Right cardiac atrium (tissue), 5 donors: ENCODE measurements at regions not wholly inside any gene's neighbourhood (a gene's known extent, or its start where the extent isn't known, plus 50 kb on each side); places are given as distances from the start of the nearest gene placed in this dataset.
"Not testable (repeated sequence)": the region's sequence is repeated elsewhere in the genome, so short reads cannot be mapped to it uniquely, and the experiment has no call there.

Experiments used
- ATAC-seq, 2 donors: fragments of 200-7000 bp; cut with Tn5 transposase; one replicate each; pipeline versions ENCODE4 v1.8.0 to v1.9.1; 2020; ENCODE audit warnings: moderate library complexity in 2 of 2, mild to moderate bottlenecking in 1 of 2
- DNase-seq, 3 donors: peaks; one replicate each; pipeline ENCODE4 v3.0.0-alpha.2; 2020
- H3K27ac ChIP-seq: one replicate; pipeline ENCODE4 v1.5.1; 2013; ENCODE audit warnings: mild to moderate bottlenecking, low read length, control low read depth, moderate library complexity
- H3K27me3 ChIP-seq: one replicate; pipeline ENCODE4 v1.6.1; 2013; ENCODE audit not compliant: control insufficient read depth, insufficient read depth
- H3K4me1 ChIP-seq: one replicate; pipeline ENCODE4 v1.6.1; 2013; ENCODE audit warnings: low read length; ENCODE audit not compliant: control insufficient read depth, insufficient read depth
- H3K4me3 ChIP-seq: one replicate; pipeline ENCODE4 v1.5.1; 2013; ENCODE audit warnings: low read length, control low read depth
- H3K9me3 ChIP-seq: one replicate; pipeline ENCODE4 v1.6.1; 2013; ENCODE audit warnings: low read length; ENCODE audit not compliant: control insufficient read depth
- WGBS: extraction: QIAGEN DNeasy Blood & Tissue Kit; methylation state at CpG from one replicate; pipeline ENCODE4 v1.1.7; 2013; 5-methylcytosine and 5-hydroxymethylcytosine counted together
- intact Hi-C, 4 donors: fragments of 100-400 bp; cut with DNase I; formaldehyde crosslinking; loops; one replicate each; pipeline versions ENCODE4 v1.11.0 to v1.14.0; 2022 to 2023
- donor health status: healthy with polysubstance abuse.
- donor health status: DM: no; HTN: yes; CAD: no.
- donor health status: DM: no; HTN: no; CAD: no.
- donor health status: DM: no; HTN: yes; CAD: no; lungs with severe emphysema.
- donor health status: DM: yes; HTN: yes; CAD: no.

DNA sequence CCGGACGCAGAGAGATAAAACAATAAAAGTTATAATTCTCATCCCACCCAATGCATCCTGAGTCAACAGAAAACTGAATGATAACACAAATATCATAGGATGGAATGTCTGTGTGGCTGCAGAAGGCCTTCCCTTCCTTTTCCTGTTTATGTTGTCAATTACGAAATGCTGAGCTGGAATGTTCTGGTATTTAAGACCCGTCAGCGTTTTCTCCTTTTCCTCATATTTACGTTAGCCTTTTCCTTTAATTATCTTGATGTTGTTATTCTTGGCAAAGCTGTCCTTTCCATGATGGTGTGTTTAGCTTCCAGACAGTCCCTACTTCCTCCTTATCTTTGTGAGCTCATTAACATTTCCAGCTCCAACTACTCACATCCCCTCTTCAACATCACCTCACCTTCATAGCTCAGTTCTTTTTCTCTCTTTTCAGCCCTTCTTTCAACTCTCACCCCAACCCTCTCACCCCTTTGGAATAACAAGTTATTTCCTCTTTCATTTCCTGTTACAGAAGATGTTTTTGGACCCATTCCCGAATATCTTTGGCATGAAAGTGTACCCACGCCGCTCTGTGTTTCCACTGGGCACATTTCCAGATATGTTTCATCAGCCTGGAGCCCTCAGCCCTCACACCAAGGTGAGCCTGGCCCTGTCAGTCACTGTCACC is 221.6 kb downstream of the NR2F1-AS1 start:
- peak; percentile 80 to 94 for ATAC-seq

GRCh38 chr5:93358176-93358575 is 222.8 kb downstream of the NR2F1-AS1 start:
- Histone ChIP-seq H3K4me3 (no peak overlapping the region), H3K27me3 (no peaks in the 10 kb centered on the region), H3K9me3 (no peaks in the 10 kb centered on the region), H3K27ac (no peak overlapping the region), H3K4me1 (peaks cover 2% of the 10 kb centered on the region)
- no peak for DNase-seq
- intact Hi-C loops = no loop called here
- ATAC-seq = no peak
- 76% methylated on average over 1 of the region's 1 CpG for WGBS

More for the DNA sequence above, 221.6 kb downstream of the NR2F1-AS1 start:
- no peaks in the 10 kb centered on the region for H3K9me3 ChIP-seq
- no peaks in the 10 kb centered on the region for H3K27me3 ChIP-seq
- peak in 2 of 3 donors; percentile 31 to 38 for DNase-seq
- H3K4me1 ChIP-seq = peaks cover 2% of the 10 kb centered on the region
- H3K4me3 ChIP-seq = no peak overlapping the region
- WGBS = 17% methylated on average over 9 of the region's 9 CpGs
- intact Hi-C loops = no loop called here
- no peak overlapping the region for H3K27ac ChIP-seq

GRCh38 chr5:93357686-93358085 is 223.3 kb downstream of the NR2F1-AS1 start:
- Histone ChIP-seq H3K4me3 (no peak overlapping the region), H3K27me3 (no peaks in the 10 kb centered on the region), H3K9me3 (no peaks in the 10 kb centered on the region), H3K27ac (no peak overlapping the region), H3K4me1 (peaks cover 2% of the 10 kb centered on the region)
- intact Hi-C loops = no loop called here
- no peak for DNase-seq
- WGBS = 82% methylated on average over 1 of the region's 1 CpG
- no peak for ATAC-seq

- no peak for DNase-seq
- H3K9me3 ChIP-seq = no peaks in the 10 kb centered on the region
- no peaks in the 10 kb centered on the region for H3K27me3 ChIP-seq
- no peak overlapping the region for H3K4me3 ChIP-seq
- H3K27ac ChIP-seq = no peak overlapping the region
- no peak for ATAC-seq
- intact Hi-C loops = no loop called here
- H3K4me1 ChIP-seq = peaks cover 2% of the 10 kb centered on the region
- WGBS = 70% methylated on average over 8 of the region's 8 CpGs
Observed at GRCh38 chr5:93355691-93356090, 225.3 kb downstream of the NR2F1-AS1 start.

GRCh38 chr5:93352186-93352585 is 228.8 kb downstream of the NR2F1-AS1 start:
- Histone ChIP-seq H3K4me3 (no peak overlapping the region), H3K27ac (no peak overlapping the region), H3K9me3 (no peaks in the 10 kb centered on the region), H3K27me3 (no peaks in the 10 kb centered on the region), H3K4me1 (no peaks in the 10 kb centered on the region)
- 75% methylated on average over 2 of the region's 2 CpGs for WGBS
- DNase-seq (no peak), ATAC-seq (no peak)
- intact Hi-C loops = no loop called here

GRCh38 chr5:93349613-93350012 is 231.4 kb downstream of the NR2F1-AS1 start:
- no peak overlapping the region for H3K4me3 ChIP-seq
- H3K9me3 ChIP-seq = no peaks in the 10 kb centered on the region
- no peak overlapping the region for H3K27ac ChIP-seq
- no peaks in the 10 kb centered on the region for H3K27me3 ChIP-seq
- DNase-seq (no peak), ATAC-seq (no peak)
- no peaks in the 10 kb centered on the region for H3K4me1 ChIP-seq
- intact Hi-C loops = no loop called here
- WGBS = 75% methylated on average over 3 of the region's 3 CpGs

- Histone ChIP-seq H3K27me3 (no peaks in the 10 kb centered on the region), H3K9me3 (no peaks in the 10 kb centered on the region), H3K27ac (no peak overlapping the region), H3K4me3 (no peak overlapping the region), H3K4me1 (no peaks in the 10 kb centered on the region)
- ATAC-seq = no peak
- intact Hi-C loops = no loop called here
- 90% methylated on average over 15 of the region's 15 CpGs for WGBS
- no peak for DNase-seq
Observed at GRCh38 chr5:93348231-93348630, 232.8 kb downstream of the NR2F1-AS1 start.

- 88% methylated on average over 1 of the region's 1 CpG for WGBS
- H3K4me3 ChIP-seq, H3K27ac ChIP-seq, H3K4me1 ChIP-seq, ATAC-seq, DNase-seq, intact Hi-C loops, H3K27me3 ChIP-seq, H3K9me3 ChIP-seq: not testable (repeated sequence)
Observed at GRCh38 chr5:93346850-93347249, 234.2 kb downstream of the NR2F1-AS1 start.

- Histone ChIP-seq H3K9me3 (no peaks in the 10 kb centered on the region), H3K27me3 (no peaks in the 10 kb centered on the region), H3K27ac (no peak overlapping the region), H3K4me1 (no peaks in the 10 kb centered on the region), H3K4me3 (no peak overlapping the region)
- ATAC-seq (no peak), DNase-seq (no peak)
- WGBS = 92% methylated on average over 5 of the region's 5 CpGs
- intact Hi-C loops = no loop called here
Observed at GRCh38 chr5:93346301-93346700, 234.7 kb downstream of the NR2F1-AS1 start.

- intact Hi-C loops = no loop called here
- no peaks in the 10 kb centered on the region for H3K27me3 ChIP-seq
- no peak overlapping the region for H3K27ac ChIP-seq
- no peaks in the 10 kb centered on the region for H3K4me1 ChIP-seq
- ATAC-seq (no peak), DNase-seq (no peak)
- H3K9me3 ChIP-seq = no peaks in the 10 kb centered on the region
- no peak overlapping the region for H3K4me3 ChIP-seq
- WGBS = 80% methylated on average over 3 of the region's 3 CpGs
Observed at GRCh38 chr5:93343570-93343969, 237.4 kb downstream of the NR2F1-AS1 start.

DNA sequence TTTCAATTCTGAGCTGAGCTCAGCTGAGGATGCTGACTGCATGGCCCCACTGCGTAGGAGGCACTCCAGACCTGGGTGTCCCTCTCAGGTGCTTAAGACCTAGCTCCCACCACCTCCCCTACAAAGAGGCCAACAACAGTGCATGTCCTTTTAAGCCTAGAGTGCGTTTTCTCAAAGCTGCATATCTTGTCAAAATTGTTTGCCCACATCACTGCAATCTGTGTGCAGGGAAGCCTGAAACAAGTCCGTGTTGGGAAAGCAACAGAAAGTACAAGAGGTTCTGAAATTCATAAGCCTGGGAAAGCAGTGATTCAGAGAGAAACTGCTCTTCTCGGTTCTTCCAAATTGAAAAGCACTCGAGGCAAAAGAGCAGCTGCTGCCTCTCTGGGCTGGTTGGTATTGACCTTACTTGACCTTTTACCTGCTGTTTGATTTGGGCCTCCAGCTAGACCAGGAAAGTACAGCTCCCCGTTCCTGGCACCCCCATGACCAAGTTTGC is 238.4 kb downstream of the NR2F1-AS1 start:
- H3K9me3 ChIP-seq = no peaks in the 10 kb centered on the region
- H3K4me3 ChIP-seq = no peak overlapping the region
- intact Hi-C loops = no loop called here
- ATAC-seq (no peak), DNase-seq (no peak)
- no peaks in the 10 kb centered on the region for H3K4me1 ChIP-seq
- no peaks in the 10 kb centered on the region for H3K27me3 ChIP-seq
- no peak overlapping the region for H3K27ac ChIP-seq
- WGBS = 73% methylated on average over 6 of the region's 6 CpGs

DNA sequence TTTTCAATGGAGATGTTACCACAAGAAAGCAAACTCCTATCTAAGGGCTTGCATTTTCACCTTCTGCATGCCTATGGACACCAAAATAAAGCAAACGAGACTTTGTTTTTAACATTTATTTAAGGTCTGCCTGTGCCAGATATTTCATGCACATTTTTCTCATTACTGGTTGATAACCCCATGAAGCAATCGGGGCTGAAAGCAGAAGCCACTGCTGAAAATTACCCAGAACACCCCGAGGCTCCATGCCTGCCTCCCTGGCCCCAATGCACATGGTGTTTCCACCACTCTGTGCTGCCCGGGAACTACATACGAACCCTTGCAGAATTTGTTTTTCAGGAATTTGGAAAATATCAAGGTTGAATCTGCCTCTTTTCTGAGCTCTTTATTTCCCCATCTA is 240.1 kb downstream of the NR2F1-AS1 start:
- Histone ChIP-seq H3K4me1 (no peaks in the 10 kb centered on the region), H3K4me3 (no peak overlapping the region), H3K9me3 (no peaks in the 10 kb centered on the region), H3K27ac (no peak overlapping the region), H3K27me3 (no peaks in the 10 kb centered on the region)
- WGBS = 55% methylated on average over 5 of the region's 5 CpGs
- no peak for DNase-seq
- ATAC-seq = peak in 1 of 2 donors; percentile 62
- intact Hi-C loops = no loop called here
